HFFc6 (cell line): ENCODE measurements at regions not wholly inside any gene's neighbourhood (a gene's known extent, or its start where the extent isn't known, plus 50 kb on each side); places are given as distances from the start of the nearest gene placed in this dataset.

Source experiments
- DNase-seq: peaks from one replicate; pipeline ENCODE4 v3.0.0-alpha.2; 2018
- H3K27ac Mint-ChIP-seq: 2 replicates; pipeline ENCODE4 v1.8.0; 2020; ENCODE audit warnings: mild to moderate bottlenecking, mixed read lengths
- H3K27me3 Mint-ChIP-seq: 2 replicates; pipeline ENCODE4 v1.8.0; 2021; ENCODE audit warnings: mild to moderate bottlenecking, moderate library complexity, mixed read lengths; ENCODE audit not compliant: insufficient read depth
- H3K36me3 Mint-ChIP-seq: 2 replicates; pipeline ENCODE4 v1.8.0; 2021; ENCODE audit warnings: low read depth, mixed read lengths
- H3K4me1 Mint-ChIP-seq: 2 replicates; pipeline ENCODE4 v1.8.0; 2020; ENCODE audit warnings: low read depth, mixed read lengths
- H3K4me3 Mint-ChIP-seq: 2 replicates; pipeline ENCODE4 v1.8.0; 2020; ENCODE audit warnings: mild to moderate bottlenecking, moderate library complexity, mixed read lengths
- H3K9me3 Mint-ChIP-seq: 2 replicates; pipeline ENCODE4 v1.8.0; 2020; ENCODE audit warnings: mild to moderate bottlenecking, mixed read lengths
- CTCF ChIP-seq: fragments of 200-600 bp; sonication (generic); IDR thresholded peaks from 2 replicates; pipeline ENCODE4 v1.5.0; 2021; ENCODE audit warnings: antibody characterized with exemption, mild to moderate bottlenecking

- no peaks in the 10 kb centered on the region; the same call in 1 of the 2 replicates for H3K27me3 Mint-ChIP-seq
Observed at GRCh38 chr3:5974630-5975322, 787.3 kb downstream of the EDEM1 start.

GRCh38 chr3:5977331-5977730 is 789.8 kb downstream of the EDEM1 start:
- Mint-ChIP-seq H3K4me3 (no peak overlapping the region), H3K27me3 (no peaks in the 10 kb centered on the region; the same call in 1 of the 2 replicates), H3K36me3 (no peaks in the 10 kb centered on the region; the same call in 1 of the 2 replicates), H3K27ac (no peak overlapping the region), H3K9me3 (peaks cover 70% of the 10 kb centered on the region), H3K4me1 (no peaks in the 10 kb centered on the region)
- no peak for DNase-seq
- TF ChIP-seq CTCF: no peak

More at GRCh38 chr3:5974630-5975322, 787.3 kb downstream of the EDEM1 start:
- no peak overlapping the region for H3K4me3 Mint-ChIP-seq
- no peak for DNase-seq
- H3K9me3 Mint-ChIP-seq: peaks cover 53% of the 10 kb centered on the region
- no peaks in the 10 kb centered on the region for H3K4me1 Mint-ChIP-seq
- H3K36me3 Mint-ChIP-seq: no peaks in the 10 kb centered on the region
- no peak overlapping the region for H3K27ac Mint-ChIP-seq
- no peak for TF ChIP-seq CTCF

- Mint-ChIP-seq H3K36me3 (no peaks in the 10 kb centered on the region; the same call in 1 of the 2 replicates), H3K4me1 (no peaks in the 10 kb centered on the region), H3K9me3 (peaks cover 51% of the 10 kb centered on the region), H3K27me3 (no peaks in the 10 kb centered on the region; the same call in 1 of the 2 replicates), H3K27ac (no peak overlapping the region), H3K4me3 (no peak overlapping the region)
- TF ChIP-seq CTCF: no peak
- no peak for DNase-seq
Observed at GRCh38 chr3:5980475-5980874, 793.0 kb downstream of the EDEM1 start.

- no peak for DNase-seq
- no peak for TF ChIP-seq CTCF
- H3K36me3 Mint-ChIP-seq: no peaks in the 10 kb centered on the region
- no peak overlapping the region for H3K4me3 Mint-ChIP-seq
- H3K4me1 Mint-ChIP-seq: no peaks in the 10 kb centered on the region
- H3K27me3 Mint-ChIP-seq: no peaks in the 10 kb centered on the region
- H3K9me3 Mint-ChIP-seq: peaks cover 11% of the 10 kb centered on the region
- H3K27ac Mint-ChIP-seq: no peak overlapping the region
Observed at GRCh38 chr3:5994651-5995050, 807.1 kb downstream of the EDEM1 start.

- H3K9me3 Mint-ChIP-seq: peaks cover 41% of the 10 kb centered on the region
- TF ChIP-seq CTCF: no peak
- DNase-seq: no peak
- H3K4me1 Mint-ChIP-seq: no peaks in the 10 kb centered on the region
- no peak overlapping the region for H3K27ac Mint-ChIP-seq
- peaks cover 5% of the 10 kb centered on the region; the same call in 1 of the 2 replicates for H3K36me3 Mint-ChIP-seq
- no peak overlapping the region for H3K4me3 Mint-ChIP-seq
- H3K27me3 Mint-ChIP-seq: no peaks in the 10 kb centered on the region
Observed at GRCh38 chr3:6018456-6018855, 830.9 kb downstream of the EDEM1 start.
